ENCODE measurements at regions not wholly inside any gene's neighbourhood (a gene's known extent, or its start where the extent isn't known, plus 50 kb on each side); places are given as distances from the start of the nearest gene placed in this dataset.

GRCh38 chr9:81096625-81097024 lies 592.7 kb downstream of the TLE1 start:
- Mint-ChIP-seq H3K27me3 (no peaks in the 10 kb centered on the region), H3K4me3 (no peak overlapping the region), H3K27ac (no peak overlapping the region), H3K4me1 (ENCODE audit: low read depth) (no peaks in the 10 kb centered on the region), H3K9me3 (peaks cover 9% of the 10 kb centered on the region), H3K36me3 (ENCODE audit: low read depth) (no peaks in the 10 kb centered on the region)
- Histone ChIP-seq H3K36me3 (ENCODE audit: insufficient read depth, low read length) (no peaks in the 10 kb centered on the region), H3K27me3 (ENCODE audit: control insufficient read depth in 1 of 2, insufficient read depth in 2 of 2, low read length in 2 of 2) (no peaks in the 10 kb centered on the region), H3K9me3 (ENCODE audit: control insufficient read depth in 1 of 2, insufficient read depth in 1 of 2, low read length in 2 of 2) (peaks cover 0 to 3% of the 10 kb centered on the region in 2 experiments), H3K4me3 (ENCODE audit: low read length) (no peak overlapping the region), H3K27ac (ENCODE audit: low read depth in 1 of 2, low read length in 2 of 2) (no peak overlapping the region), H3K4me1 (ENCODE audit: insufficient read depth, low read length) (no peaks in the 10 kb centered on the region)
- POLR2A ChIA-PET, result no interaction called here
- no peak for ATAC-seq (ENCODE audit: poor library complexity)
- no peak for DNase-seq
- intact Hi-C loops (cut with DNase I, micrococcal nuclease), result loop anchor here in 1 of 2 experiments (10.0 kb wide), 1 partner anchor 58 kb away; no protein-coding TSS in a partner anchor
- no peak for TF ChIP-seq CTCF (IDR thresholded peaks at IDR 0.05)
- CTCF ChIA-PET, result no interaction called here

- Mint-ChIP-seq H3K4me3 (no peak overlapping the region), H3K4me1 (ENCODE audit: low read depth) (no peaks in the 10 kb centered on the region), H3K27me3 (no peaks in the 10 kb centered on the region), H3K36me3 (ENCODE audit: low read depth) (no peaks in the 10 kb centered on the region), H3K9me3 (no peaks in the 10 kb centered on the region), H3K27ac (no peak overlapping the region)
- ChIA-PET POLR2A (no interaction called here), CTCF (no interaction called here)
- DNase-seq (no peak), ATAC-seq (ENCODE audit: poor library complexity) (no peak)
- no peak overlapping the region for H3K27ac ChIP-seq (ENCODE audit: low read depth in 1 of 2, low read length in 2 of 2)
- intact Hi-C loops (cut with DNase I, micrococcal nuclease), result loop anchor here in 1 of 2 experiments (10.0 kb wide), 1 partner anchor 63 kb away; no protein-coding TSS in a partner anchor
- no peaks in the 10 kb centered on the region for H3K27me3 ChIP-seq (ENCODE audit: control insufficient read depth in 1 of 2, insufficient read depth in 2 of 2, low read length in 2 of 2)
- H3K4me3 ChIP-seq (ENCODE audit: low read length), result no peak overlapping the region
- no peak for TF ChIP-seq CTCF (IDR thresholded peaks at IDR 0.05)
- H3K36me3 ChIP-seq (ENCODE audit: insufficient read depth, low read length), result no peaks in the 10 kb centered on the region
- no peaks in the 10 kb centered on the region for H3K4me1 ChIP-seq (ENCODE audit: insufficient read depth, low read length)
- peaks cover 0 to 5% of the 10 kb centered on the region in 2 experiments for H3K9me3 ChIP-seq (ENCODE audit: control insufficient read depth in 1 of 2, insufficient read depth in 1 of 2, low read length in 2 of 2)
These were observed 597.3 kb downstream of the TLE1 start for GRCh38 chr9:81092057-81092456.

- Mint-ChIP-seq H3K4me3 (no peak overlapping the region), H3K36me3 (ENCODE audit: low read depth) (no peaks in the 10 kb centered on the region), H3K4me1 (ENCODE audit: low read depth) (no peaks in the 10 kb centered on the region), H3K9me3 (no peaks in the 10 kb centered on the region), H3K27me3 (no peaks in the 10 kb centered on the region), H3K27ac (no peak overlapping the region)
- no peaks in the 10 kb centered on the region for H3K4me1 ChIP-seq (ENCODE audit: insufficient read depth, low read length)
- H3K36me3 ChIP-seq (ENCODE audit: insufficient read depth, low read length), result no peaks in the 10 kb centered on the region
- H3K9me3 ChIP-seq (ENCODE audit: control insufficient read depth in 1 of 2, insufficient read depth in 1 of 2, low read length in 2 of 2), result peaks cover 0 to 5% of the 10 kb centered on the region in 2 experiments
- no peak for TF ChIP-seq CTCF (IDR thresholded peaks at IDR 0.05)
- H3K27ac ChIP-seq (ENCODE audit: low read depth in 1 of 2, low read length in 2 of 2), result no peak overlapping the region
- H3K27me3 ChIP-seq (ENCODE audit: control insufficient read depth in 1 of 2, insufficient read depth in 2 of 2, low read length in 2 of 2), result no peaks in the 10 kb centered on the region
- no peak overlapping the region for H3K4me3 ChIP-seq (ENCODE audit: low read length)
- ATAC-seq (ENCODE audit: poor library complexity) (no peak), DNase-seq (no peak)
- intact Hi-C loops (cut with DNase I, micrococcal nuclease), result no loop called here
- CTCF ChIA-PET, result no interaction called here
- POLR2A ChIA-PET, result no interaction called here
These were observed 601.0 kb downstream of the TLE1 start for GRCh38 chr9:81088341-81088740.

Data from CD4-positive, alpha-beta T cell (primary cell).